ENCODE measurements at regions not wholly inside any gene's neighbourhood (a gene's known extent, or its start where the extent isn't known, plus 50 kb on each side); places are given as distances from the start of the nearest gene placed in this dataset.

GRCh38 chr17:63126607-63127006, 160.6 kb downstream of the TANC2 start:
- H3K36me3 ChIP-seq (ENCODE audit: insufficient read depth, low read length), result no peaks in the 10 kb centered on the region
- H3K4me1 ChIP-seq (ENCODE audit: insufficient read depth, low read length, poor library complexity, severe bottlenecking), result peaks cover 8% of the 10 kb centered on the region
- H3K9me3 ChIP-seq (ENCODE audit: insufficient read depth, low read depth, low read length), result no peaks in the 10 kb centered on the region
- no peak overlapping the region for H3K9ac ChIP-seq (ENCODE audit: low read depth, low read length, poor library complexity, severe bottlenecking)
- H3K27me3 ChIP-seq (ENCODE audit: insufficient read depth, low read length, poor library complexity, severe bottlenecking), result no peaks in the 10 kb centered on the region
- no peak overlapping the region for H2AFZ ChIP-seq (ENCODE audit: low read length)
- TF ChIP-seq CTCF (conservative IDR thresholded peaks at IDR 0.05; ENCODE audit: low read length) (no peak), EZH2phosphoT487 (IDR thresholded peaks at IDR 0.05; ENCODE audit: borderline replicate concordance) (no peak)
- H3K9me2 ChIP-seq (replicated peaks; ENCODE audit: low read depth, low read length), result no peaks in the 10 kb centered on the region
- no peaks in the 10 kb centered on the region for H3K79me2 ChIP-seq (ENCODE audit: insufficient read depth, low read length)
- H4K20me1 ChIP-seq (ENCODE audit: insufficient read depth, low read length, poor library complexity, severe bottlenecking), result no peaks in the 10 kb centered on the region
- no peaks in the 10 kb centered on the region for H3F3A ChIP-seq (ENCODE audit: low read depth)
- H3K4me3 ChIP-seq (ENCODE audit: low read length, poor library complexity, severe bottlenecking), result no peak overlapping the region
- H3K4me2 ChIP-seq (ENCODE audit: low read depth, low read length, poor library complexity, severe bottlenecking), result no peak overlapping the region

- Histone ChIP-seq H3K9me3 (ENCODE audit: insufficient read depth, low read depth, low read length) (no peaks in the 10 kb centered on the region), H3K36me3 (ENCODE audit: insufficient read depth, low read length) (no peaks in the 10 kb centered on the region), H3K9ac (ENCODE audit: low read depth, low read length, poor library complexity, severe bottlenecking) (no peak overlapping the region), H3K4me2 (ENCODE audit: low read depth, low read length, poor library complexity, severe bottlenecking) (no peak overlapping the region), H4K20me1 (ENCODE audit: insufficient read depth, low read length, poor library complexity, severe bottlenecking) (no peaks in the 10 kb centered on the region), H3K4me3 (ENCODE audit: low read length, poor library complexity, severe bottlenecking) (no peak overlapping the region), H2AFZ (ENCODE audit: low read length) (no peak overlapping the region), H3K79me2 (ENCODE audit: insufficient read depth, low read length) (no peaks in the 10 kb centered on the region), H3K4me1 (ENCODE audit: insufficient read depth, low read length, poor library complexity, severe bottlenecking) (no peaks in the 10 kb centered on the region), H3F3A (ENCODE audit: low read depth) (no peaks in the 10 kb centered on the region), H3K9me2 (replicated peaks; ENCODE audit: low read depth, low read length) (no peaks in the 10 kb centered on the region), H3K27me3 (ENCODE audit: insufficient read depth, low read length, poor library complexity, severe bottlenecking) (no peaks in the 10 kb centered on the region)
- TF ChIP-seq CTCF (conservative IDR thresholded peaks at IDR 0.05; ENCODE audit: low read length) (no peak), EZH2phosphoT487 (IDR thresholded peaks at IDR 0.05; ENCODE audit: borderline replicate concordance) (no peak)
Measured at GRCh38 chr17:63132459-63132911, 166.4 kb downstream of the TANC2 start.

- no peaks in the 10 kb centered on the region for H3K36me3 ChIP-seq (ENCODE audit: insufficient read depth, low read length)
- H3K4me1 ChIP-seq (ENCODE audit: insufficient read depth, low read length, poor library complexity, severe bottlenecking), result no peaks in the 10 kb centered on the region
- no peak overlapping the region for H3K4me3 ChIP-seq (ENCODE audit: low read length, poor library complexity, severe bottlenecking)
- no peaks in the 10 kb centered on the region for H3K9me3 ChIP-seq (ENCODE audit: insufficient read depth, low read depth, low read length)
- H4K20me1 ChIP-seq (ENCODE audit: insufficient read depth, low read length, poor library complexity, severe bottlenecking), result no peaks in the 10 kb centered on the region
- no peak overlapping the region for H2AFZ ChIP-seq (ENCODE audit: low read length)
- no peaks in the 10 kb centered on the region for H3K79me2 ChIP-seq (ENCODE audit: insufficient read depth, low read length)
- TF ChIP-seq CTCF (conservative IDR thresholded peaks at IDR 0.05; ENCODE audit: low read length) (no peak), EZH2phosphoT487 (IDR thresholded peaks at IDR 0.05; ENCODE audit: borderline replicate concordance) (no peak)
- H3K9me2 ChIP-seq (replicated peaks; ENCODE audit: low read depth, low read length), result no peaks in the 10 kb centered on the region
- H3K4me2 ChIP-seq (ENCODE audit: low read depth, low read length, poor library complexity, severe bottlenecking), result no peak overlapping the region
- no peaks in the 10 kb centered on the region for H3K27me3 ChIP-seq (ENCODE audit: insufficient read depth, low read length, poor library complexity, severe bottlenecking)
- no peak overlapping the region for H3K9ac ChIP-seq (ENCODE audit: low read depth, low read length, poor library complexity, severe bottlenecking)
- no peaks in the 10 kb centered on the region for H3F3A ChIP-seq (ENCODE audit: low read depth)
Measured at GRCh38 chr17:63133491-63133890, 167.5 kb downstream of the TANC2 start.
